ENCODE measurements at regions not wholly inside any gene's neighbourhood (a gene's known extent, or its start where the extent isn't known, plus 50 kb on each side); places are given as distances from the start of the nearest gene placed in this dataset.

DNA sequence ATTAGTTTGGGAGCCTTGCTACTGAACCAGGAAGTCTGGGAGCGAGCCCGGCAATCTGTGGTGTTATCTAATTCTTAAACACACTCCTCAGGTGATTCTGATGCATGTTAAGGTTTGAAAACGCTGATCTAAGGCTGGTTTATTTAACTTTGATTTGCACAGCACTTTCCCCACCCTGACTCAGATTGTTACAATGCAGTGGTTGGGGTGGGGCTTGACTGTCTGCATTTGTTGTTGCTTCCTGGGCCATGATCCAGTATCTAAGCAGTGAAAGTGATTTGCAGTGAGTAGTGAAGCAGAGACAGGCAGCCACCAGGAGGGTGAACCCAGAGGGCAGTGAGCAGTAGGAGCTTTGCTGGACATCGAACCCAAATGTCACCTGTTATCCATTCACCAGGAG is 81.6 kb upstream of the ARGLU1 start (continued):
- no peak for TF ChIP-seq ZNF664 (tag by site-specific recombination; IDR thresholded peaks at IDR 0.05)
- no peak for TF ChIP-seq HOXC10 (CRISPR knock-in tag; IDR thresholded peaks at IDR 0.05)
- TF ChIP-seq ZNF654 (tag by site-specific recombination; IDR thresholded peaks at IDR 0.05; ENCODE audit: low read depth), result no peak
- TF ChIP-seq ZNF624 (tag by site-specific recombination; IDR thresholded peaks at IDR 0.05), result no peak
- TF ChIP-seq ZNF223 (tag by site-specific recombination; IDR thresholded peaks at IDR 0.05), result no peak
- TF ChIP-seq, protein P1, sequence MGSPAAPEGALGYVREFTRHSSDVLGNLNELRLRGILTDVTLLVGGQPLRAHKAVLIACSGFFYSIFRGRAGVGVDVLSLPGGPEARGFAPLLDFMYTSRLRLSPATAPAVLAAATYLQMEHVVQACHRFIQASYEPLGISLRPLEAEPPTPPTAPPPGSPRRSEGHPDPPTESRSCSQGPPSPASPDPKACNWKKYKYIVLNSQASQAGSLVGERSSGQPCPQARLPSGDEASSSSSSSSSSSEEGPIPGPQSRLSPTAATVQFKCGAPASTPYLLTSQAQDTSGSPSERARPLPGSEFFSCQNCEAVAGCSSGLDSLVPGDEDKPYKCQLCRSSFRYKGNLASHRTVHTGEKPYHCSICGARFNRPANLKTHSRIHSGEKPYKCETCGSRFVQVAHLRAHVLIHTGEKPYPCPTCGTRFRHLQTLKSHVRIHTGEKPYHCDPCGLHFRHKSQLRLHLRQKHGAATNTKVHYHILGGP (tag by site-specific recombination; IDR thresholded peaks at IDR 0.05), result no peak
- TF ChIP-seq SCRT1 (tag by site-specific recombination; IDR thresholded peaks at IDR 0.05; ENCODE audit: borderline replicate concordance), result no peak
- TF ChIP-seq, protein P2, sequence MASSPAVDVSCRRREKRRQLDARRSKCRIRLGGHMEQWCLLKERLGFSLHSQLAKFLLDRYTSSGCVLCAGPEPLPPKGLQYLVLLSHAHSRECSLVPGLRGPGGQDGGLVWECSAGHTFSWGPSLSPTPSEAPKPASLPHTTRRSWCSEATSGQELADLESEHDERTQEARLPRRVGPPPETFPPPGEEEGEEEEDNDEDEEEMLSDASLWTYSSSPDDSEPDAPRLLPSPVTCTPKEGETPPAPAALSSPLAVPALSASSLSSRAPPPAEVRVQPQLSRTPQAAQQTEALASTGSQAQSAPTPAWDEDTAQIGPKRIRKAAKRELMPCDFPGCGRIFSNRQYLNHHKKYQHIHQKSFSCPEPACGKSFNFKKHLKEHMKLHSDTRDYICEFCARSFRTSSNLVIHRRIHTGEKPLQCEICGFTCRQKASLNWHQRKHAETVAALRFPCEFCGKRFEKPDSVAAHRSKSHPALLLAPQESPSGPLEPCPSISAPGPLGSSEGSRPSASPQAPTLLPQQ (tag by site-specific recombination; IDR thresholded peaks at IDR 0.05), result no peak

DNA sequence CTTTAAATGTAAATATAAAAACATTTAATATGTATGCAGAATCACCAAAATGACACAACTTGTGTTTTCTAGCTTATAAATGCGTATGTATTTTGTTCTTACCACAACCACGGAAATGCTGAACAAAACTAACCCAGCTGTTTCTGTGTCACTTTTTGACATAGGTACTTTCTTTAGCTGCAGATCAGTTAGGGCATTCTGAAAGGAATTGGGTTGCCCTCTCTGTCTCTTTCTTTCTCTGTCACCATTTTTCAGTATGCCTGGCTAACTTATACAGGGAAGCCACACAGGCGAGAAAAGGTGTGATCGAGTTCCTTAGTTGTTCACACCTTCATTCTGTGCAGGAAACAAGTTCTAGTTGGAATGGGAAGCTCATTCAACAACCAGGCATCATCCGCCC is 72.6 kb upstream of the ARGLU1 start:
- ChIA-PET CTCF (interaction anchor here (0.6 kb wide), 2 partner anchors 31 to 1320 kb away, joined by 3 to 4 read pairs; no protein-coding TSS in a partner anchor), POLR2A (no interaction called here)
- TF ChIP-seq ZNF626 (tag by site-specific recombination; IDR thresholded peaks at IDR 0.05), result no peak
- TF ChIP-seq ZNF768 (tag by site-specific recombination; IDR thresholded peaks at IDR 0.05), result no peak
- no peak for TF ChIP-seq GLIS1 (tag by site-specific recombination; IDR thresholded peaks at IDR 0.05)
- no peak for TF ChIP-seq ZNF423 (tag by site-specific recombination; IDR thresholded peaks at IDR 0.05)
- H3K27ac ChIP-seq (ENCODE audit: extremely low read depth, low read depth, low read length), result no peak overlapping the region
- H3K4me1 ChIP-seq (ENCODE audit: control insufficient read depth, insufficient read depth, low read length), result no peaks in the 10 kb centered on the region
- no peaks in the 10 kb centered on the region for H3K9me3 ChIP-seq (ENCODE audit: control insufficient read depth, insufficient read depth, low read depth, low read length)
- no peak overlapping the region for H3K4me3 ChIP-seq (ENCODE audit: low read depth, low read length)
- H3K36me3 ChIP-seq (ENCODE audit: control insufficient read depth in 2 of 2, insufficient read depth in 1 of 2, low read length in 2 of 2), result no peaks in the 10 kb centered on the region

DNA sequence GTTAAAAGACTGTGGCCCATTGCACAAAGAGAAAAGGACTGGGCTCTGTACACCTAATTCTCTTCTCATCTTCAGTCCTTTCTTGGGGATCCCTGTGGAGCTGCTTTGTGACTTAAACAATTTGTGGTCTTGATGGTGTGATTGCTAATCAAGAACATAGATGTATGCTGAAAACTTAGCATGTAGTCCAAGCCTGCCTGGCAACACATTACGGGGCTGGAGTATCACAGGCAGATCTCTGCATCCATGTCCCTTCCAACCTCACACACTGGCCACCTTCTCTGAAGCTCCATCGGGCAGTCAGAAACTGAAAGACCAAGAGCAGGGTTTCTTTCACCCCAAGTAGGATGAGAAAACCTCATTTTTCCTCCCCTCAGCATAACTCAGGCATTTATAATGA is 69.6 kb upstream of the ARGLU1 start:
- TF ChIP-seq ZNF571 (tag by site-specific recombination; IDR thresholded peaks at IDR 0.05) (no peak), ZNF146 (tag by site-specific recombination; IDR thresholded peaks at IDR 0.05) (no peak), ZNF37A (tag by site-specific recombination; IDR thresholded peaks at IDR 0.05) (no peak), ZNF16 (tag by site-specific recombination; IDR thresholded peaks at IDR 0.05; ENCODE audit: low read depth) (no peak), GLI4 (tag by site-specific recombination; IDR thresholded peaks at IDR 0.05) (no peak), ZNF292 (tag by site-specific recombination; IDR thresholded peaks at IDR 0.05; ENCODE audit: borderline replicate concordance, low read depth) (no peak)
- TF ChIP-seq, protein P1 (tag by site-specific recombination; IDR thresholded peaks at IDR 0.05), result no peak
- Histone ChIP-seq H3K27ac (ENCODE audit: extremely low read depth, low read depth, low read length) (no peak overlapping the region), H3K9me3 (ENCODE audit: control insufficient read depth, insufficient read depth, low read depth, low read length) (no peaks in the 10 kb centered on the region), H3K4me1 (ENCODE audit: control insufficient read depth, insufficient read depth, low read length) (no peaks in the 10 kb centered on the region), H3K36me3 (ENCODE audit: control insufficient read depth in 2 of 2, insufficient read depth in 1 of 2, low read length in 2 of 2) (no peaks in the 10 kb centered on the region), H3K4me3 (ENCODE audit: low read depth, low read length) (no peak overlapping the region)
- CTCF ChIA-PET, result interaction anchor here (0.6 kb wide), 1 partner anchor 1589 kb away, joined by 3 read pairs; no protein-coding TSS in a partner anchor
- POLR2A ChIA-PET, result no interaction called here

DNA sequence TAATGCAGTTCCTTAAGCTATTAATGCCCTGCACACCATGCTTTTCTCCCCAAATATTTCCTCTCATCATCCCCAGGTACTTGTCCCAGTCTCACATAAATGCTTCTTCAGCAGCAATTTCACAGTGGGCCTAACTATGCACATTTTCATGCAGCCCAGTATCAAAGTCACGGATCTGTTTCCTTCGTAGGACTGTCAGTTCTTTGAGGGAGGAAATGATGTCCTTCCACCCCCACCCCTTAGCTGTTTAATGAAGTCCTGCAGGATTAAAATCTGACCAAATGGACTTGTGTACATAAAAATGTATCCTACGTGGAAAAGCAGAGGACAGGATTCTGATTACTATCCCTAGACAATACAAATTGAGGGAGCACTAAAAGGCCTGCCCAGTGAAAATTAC is 68.6 kb upstream of the ARGLU1 start:
- no peaks in the 10 kb centered on the region for H3K4me1 ChIP-seq (ENCODE audit: control insufficient read depth, insufficient read depth, low read length)
- H3K4me3 ChIP-seq (ENCODE audit: low read depth, low read length), result no peak overlapping the region
- POLR2A ChIA-PET, result no interaction called here
- CTCF ChIA-PET, result no interaction called here
- no peak overlapping the region for H3K27ac ChIP-seq (ENCODE audit: extremely low read depth, low read depth, low read length)
- H3K36me3 ChIP-seq (ENCODE audit: control insufficient read depth in 2 of 2, insufficient read depth in 1 of 2, low read length in 2 of 2), result no peaks in the 10 kb centered on the region
- H3K9me3 ChIP-seq (ENCODE audit: control insufficient read depth, insufficient read depth, low read depth, low read length), result no peaks in the 10 kb centered on the region
- no peak for TF ChIP-seq ZNF629 (tag by site-specific recombination; IDR thresholded peaks at IDR 0.05)
- TF ChIP-seq ZBTB21 (tag by site-specific recombination; IDR thresholded peaks at IDR 0.05), result no peak
- no peak for TF ChIP-seq ZNF311 (tag by site-specific recombination; IDR thresholded peaks at IDR 0.05; ENCODE audit: borderline replicate concordance)
- TF ChIP-seq ZNF610 (tag by site-specific recombination; IDR thresholded peaks at IDR 0.05; ENCODE audit: borderline replicate concordance), result no peak
- TF ChIP-seq ZNF114 (tag by site-specific recombination; IDR thresholded peaks at IDR 0.05), result no peak
- TF ChIP-seq, protein P3, sequence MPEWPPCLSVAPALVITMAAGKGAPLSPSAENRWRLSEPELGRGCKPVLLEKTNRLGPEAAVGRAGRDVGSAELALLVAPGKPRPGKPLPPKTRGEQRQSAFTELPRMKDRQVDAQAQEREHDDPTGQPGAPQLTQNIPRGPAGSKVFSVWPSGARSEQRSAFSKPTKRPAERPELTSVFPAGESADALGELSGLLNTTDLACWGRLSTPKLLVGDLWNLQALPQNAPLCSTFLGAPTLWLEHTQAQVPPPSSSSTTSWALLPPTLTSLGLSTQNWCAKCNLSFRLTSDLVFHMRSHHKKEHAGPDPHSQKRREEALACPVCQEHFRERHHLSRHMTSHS (tag by site-specific recombination; IDR thresholded peaks at IDR 0.05), result no peak
- TF ChIP-seq, protein P4, sequence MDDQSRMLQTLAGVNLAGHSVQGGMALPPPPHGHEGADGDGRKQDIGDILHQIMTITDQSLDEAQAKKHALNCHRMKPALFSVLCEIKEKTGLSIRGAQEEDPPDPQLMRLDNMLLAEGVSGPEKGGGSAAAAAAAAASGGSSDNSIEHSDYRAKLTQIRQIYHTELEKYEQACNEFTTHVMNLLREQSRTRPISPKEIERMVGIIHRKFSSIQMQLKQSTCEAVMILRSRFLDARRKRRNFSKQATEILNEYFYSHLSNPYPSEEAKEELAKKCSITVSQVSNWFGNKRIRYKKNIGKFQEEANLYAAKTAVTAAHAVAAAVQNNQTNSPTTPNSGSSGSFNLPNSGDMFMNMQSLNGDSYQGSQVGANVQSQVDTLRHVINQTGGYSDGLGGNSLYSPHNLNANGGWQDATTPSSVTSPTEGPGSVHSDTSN (CRISPR knock-in tag; IDR thresholded peaks at IDR 0.05), result no peak
- no peak for TF ChIP-seq TRIM28 (IDR thresholded peaks at IDR 0.05; ENCODE audit: borderline replicate concordance, low read length)
- TF ChIP-seq YY1 (tag by site-specific recombination; IDR thresholded peaks at IDR 0.05), result no peak
